Fibroblast of upper back skin (primary cell): ENCODE measurements at regions not wholly inside any gene's neighbourhood (a gene's known extent, or its start where the extent isn't known, plus 50 kb on each side); places are given as distances from the start of the nearest gene placed in this dataset.
"Not testable (repeated sequence)": the region's sequence is repeated elsewhere in the genome, so short reads cannot be mapped to it uniquely, and the experiment has no call there.

ENCODE experiments used
- DNase-seq: peaks from one replicate; pipeline ENCODE4 v3.0.0-alpha.2; 2013

GRCh38 chr3:182414586-182414985 lies 378.7 kb upstream of the ATP11B start:
- DNase-seq: peak; percentile 5

GRCh38 chr3:182420741-182421140 lies 372.6 kb upstream of the ATP11B start:
- DNase-seq: no peak

GRCh38 chr3:182424006-182424405 lies 369.3 kb upstream of the ATP11B start:
- no peak for DNase-seq

DNA sequence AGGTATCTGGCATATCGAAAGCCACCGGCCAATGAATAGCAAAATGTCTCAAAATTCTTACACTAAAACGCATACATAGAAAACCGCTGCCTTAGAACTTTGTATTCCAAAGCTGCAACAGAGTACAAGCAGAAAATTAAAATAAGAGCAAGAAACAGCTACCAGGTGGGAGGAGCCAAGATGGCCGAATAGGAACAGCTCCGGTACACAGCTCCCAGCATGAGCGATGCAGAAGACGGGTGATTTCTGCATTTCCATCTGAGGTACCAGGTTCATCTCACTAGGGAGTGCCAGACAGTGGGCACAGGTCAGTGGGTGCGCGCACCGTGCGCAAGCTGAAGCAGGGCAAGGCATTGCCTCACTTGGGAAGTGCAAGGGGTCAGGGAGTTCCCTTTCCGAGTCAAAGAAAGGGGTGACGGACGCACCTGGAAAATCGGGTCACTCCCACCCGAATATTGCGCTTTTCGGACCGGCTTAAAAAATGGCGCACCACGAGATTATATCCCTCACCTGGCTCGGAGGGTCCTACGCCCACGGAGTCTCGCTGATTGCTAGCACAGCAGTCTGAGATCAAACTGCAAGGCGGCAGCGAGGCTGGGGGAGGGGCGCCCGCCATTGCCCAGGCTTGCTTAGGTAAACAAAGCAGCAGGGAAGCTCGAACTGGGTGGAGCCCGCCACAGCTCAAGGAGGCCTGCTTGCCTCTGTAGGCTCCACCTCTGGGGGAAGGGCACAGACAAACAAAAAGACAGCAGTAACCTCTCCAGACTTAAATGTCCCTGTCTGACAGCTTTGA lies 367.2 kb upstream of the ATP11B start:
- not testable (repeated sequence) for DNase-seq

- DNase-seq: not testable (repeated sequence)
These were observed 361.3 kb upstream of the ATP11B start for GRCh38 chr3:182431972-182432371.

- DNase-seq: no peak
These were observed 357.4 kb upstream of the ATP11B start for GRCh38 chr3:182435860-182436259.

DNA sequence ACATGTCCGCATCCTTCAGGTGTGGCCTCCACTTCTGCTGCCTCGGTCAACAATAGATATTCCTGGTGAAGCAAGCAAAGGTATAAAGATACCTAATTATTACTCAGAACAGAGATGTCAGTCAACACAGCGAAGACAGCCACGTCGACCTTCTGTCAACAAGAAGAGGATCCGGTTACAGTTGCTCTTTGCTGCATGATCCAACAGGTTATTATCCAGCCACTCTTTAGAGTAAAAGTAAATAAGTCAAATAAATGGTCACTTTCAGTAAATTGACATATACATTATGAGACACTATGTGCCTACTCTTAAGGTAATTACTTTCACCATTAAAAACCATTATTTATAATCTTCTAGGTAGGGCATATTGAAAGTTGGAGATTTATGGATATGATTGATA lies 356.8 kb upstream of the ATP11B start:
- no peak for DNase-seq

DNA sequence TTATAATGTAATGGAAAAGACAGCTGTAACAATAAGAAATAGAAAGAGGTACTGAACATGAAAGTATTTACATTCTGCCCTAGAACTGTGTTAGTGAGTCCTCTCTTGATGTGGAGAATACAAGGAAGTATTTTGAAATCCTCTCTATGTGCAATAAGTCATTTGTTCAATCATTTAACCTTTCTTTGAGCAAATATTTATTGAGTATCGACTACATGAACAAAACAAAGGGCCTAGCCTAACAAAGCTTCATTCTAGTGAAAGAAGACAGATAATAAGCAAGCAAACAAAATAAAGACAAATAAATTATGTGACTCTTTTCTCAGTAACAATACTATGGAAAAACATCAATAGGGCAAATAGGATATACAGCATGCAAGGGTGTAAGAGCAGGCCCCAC lies 354.9 kb upstream of the ATP11B start:
- DNase-seq: no peak

DNA sequence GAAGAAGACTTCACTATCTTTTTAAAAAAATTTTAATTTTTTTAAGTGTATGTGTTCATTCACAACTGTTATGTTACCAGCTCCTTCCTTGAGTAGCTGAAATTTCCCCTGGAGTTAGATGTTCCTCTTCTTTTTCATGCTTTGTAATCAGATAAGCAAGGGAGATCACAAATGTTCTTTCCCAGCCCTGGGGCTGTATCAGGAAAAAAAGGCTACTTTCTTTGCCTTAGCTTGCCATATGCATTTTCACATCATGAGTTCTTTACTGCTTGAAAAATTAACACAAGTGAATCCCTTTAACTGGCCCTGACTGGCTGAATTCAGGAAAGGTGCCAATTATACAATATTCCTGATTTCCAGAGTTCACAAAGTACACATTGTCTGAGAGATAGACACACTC lies 353.2 kb upstream of the ATP11B start:
- no peak for DNase-seq

GRCh38 chr3:182445576-182445975 lies 347.7 kb upstream of the ATP11B start:
- no peak for DNase-seq

GRCh38 chr3:182450942-182451787 lies 342.1 kb upstream of the ATP11B start:
- no peak for DNase-seq

- DNase-seq: no peak
These were observed 341.4 kb upstream of the ATP11B start for GRCh38 chr3:182451871-182452270.

DNA sequence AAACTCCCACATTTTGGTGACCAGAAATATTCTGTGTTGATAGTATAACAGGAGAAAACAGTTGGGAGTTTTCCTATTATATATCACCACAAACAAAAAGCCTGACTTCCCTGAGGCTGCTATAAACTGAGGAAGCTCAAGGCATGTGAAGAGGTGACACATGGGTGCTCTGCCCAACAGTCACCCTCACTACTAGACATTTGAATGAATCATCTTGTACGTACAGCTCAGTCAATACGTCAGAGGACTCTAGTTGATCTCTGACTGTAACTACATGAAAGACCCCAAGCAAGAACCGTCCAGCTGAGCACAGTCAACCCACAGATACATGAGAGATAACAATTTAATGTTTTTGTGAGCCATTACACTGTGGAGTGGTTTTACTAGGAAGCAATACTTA lies 338.3 kb upstream of the ATP11B start:
- DNase-seq: no peak

DNA sequence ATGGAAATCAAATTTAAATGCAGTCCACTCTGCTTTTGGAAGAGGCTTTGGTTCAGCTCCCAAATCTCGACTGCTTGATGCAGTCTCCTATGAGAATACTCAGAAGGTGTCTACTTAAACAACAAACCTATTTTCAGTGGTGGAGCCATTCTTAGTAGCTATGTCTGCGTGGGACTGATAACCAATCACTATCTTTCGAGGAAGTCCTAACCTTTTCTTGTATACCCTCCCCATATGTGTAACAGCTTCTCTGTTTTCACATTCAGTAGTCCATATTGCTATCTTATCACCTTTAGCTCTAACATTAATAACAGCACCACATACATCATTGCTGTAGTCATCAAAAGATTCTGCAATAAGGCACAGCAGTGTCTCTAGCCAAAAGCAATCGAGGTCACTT lies 333.0 kb upstream of the ATP11B start:
- DNase-seq: no peak

GRCh38 chr3:182462152-182462551 lies 331.2 kb upstream of the ATP11B start:
- peak; percentile 10 for DNase-seq

DNA sequence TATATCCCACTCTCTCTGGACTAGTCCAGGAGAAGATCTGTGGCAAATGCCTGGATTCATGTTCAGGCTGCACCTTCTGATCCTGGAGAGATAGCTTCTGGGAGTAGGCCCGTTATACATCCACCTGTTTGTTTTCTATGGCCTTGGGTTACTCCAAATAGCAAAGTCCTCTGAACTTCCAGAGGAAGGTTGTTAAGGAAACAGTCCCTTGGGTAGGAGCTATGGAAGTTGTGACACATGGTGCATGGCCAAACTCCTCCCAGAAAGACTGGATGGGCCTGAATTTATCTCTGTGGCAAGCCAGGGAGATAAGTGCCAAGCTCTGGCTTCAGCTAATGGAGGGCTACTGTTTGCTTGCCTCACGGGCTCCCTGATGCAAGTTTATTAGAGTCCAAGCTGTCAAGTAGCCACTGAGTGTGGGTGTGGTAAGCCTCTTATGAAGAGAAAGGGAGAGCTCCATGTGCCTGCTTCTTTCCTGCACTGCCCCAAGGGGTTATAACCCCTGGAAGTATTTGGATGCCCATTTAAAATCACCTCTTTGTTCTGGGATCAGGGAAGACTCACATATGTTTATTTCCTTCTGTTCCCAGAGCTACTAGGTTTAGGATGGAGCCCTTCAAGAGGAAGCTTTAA lies 328.7 kb upstream of the ATP11B start:
- no peak for DNase-seq

DNA sequence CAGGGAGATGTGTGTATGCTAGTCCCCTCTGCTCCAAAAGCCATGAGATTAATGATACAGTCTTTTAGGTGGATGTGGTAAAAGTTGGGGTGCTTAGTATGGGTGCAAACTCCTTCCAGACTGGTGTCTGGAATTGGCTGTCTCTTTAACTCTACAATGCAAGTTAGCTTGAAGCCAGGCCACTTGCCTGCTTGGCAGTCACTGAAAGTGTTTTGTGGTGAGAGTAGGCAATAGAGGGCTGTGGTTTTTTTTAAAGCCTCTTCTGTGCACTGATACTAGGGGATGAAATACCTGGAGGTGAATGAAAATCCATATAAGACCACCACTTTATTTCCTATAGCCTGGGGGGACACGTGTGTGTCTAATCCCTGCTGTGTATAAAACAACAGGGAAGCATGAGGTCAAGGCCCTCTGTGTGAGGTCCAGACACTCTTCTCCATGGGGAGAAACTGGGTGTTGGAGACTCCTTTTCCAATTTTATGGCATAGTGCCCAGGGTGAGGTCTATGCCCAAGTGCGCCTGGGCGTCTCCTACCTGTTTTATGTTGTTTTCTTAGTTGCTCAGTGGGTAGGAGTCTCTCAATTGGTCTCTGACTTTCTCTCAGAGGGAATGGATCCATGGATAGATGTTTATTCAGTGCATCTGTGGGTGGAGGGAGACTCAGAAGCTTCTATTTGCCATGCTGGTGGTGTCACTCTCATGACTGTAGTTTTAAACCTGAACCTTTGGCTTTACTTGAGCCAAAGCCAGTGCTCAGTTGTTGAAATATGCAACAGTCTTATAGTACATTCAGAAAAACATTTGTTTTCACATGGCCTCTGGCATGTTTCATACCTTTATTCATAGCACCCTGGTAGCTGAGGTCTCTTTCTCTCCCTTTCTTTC lies 327.8 kb upstream of the ATP11B start:
- DNase-seq: no peak

DNA sequence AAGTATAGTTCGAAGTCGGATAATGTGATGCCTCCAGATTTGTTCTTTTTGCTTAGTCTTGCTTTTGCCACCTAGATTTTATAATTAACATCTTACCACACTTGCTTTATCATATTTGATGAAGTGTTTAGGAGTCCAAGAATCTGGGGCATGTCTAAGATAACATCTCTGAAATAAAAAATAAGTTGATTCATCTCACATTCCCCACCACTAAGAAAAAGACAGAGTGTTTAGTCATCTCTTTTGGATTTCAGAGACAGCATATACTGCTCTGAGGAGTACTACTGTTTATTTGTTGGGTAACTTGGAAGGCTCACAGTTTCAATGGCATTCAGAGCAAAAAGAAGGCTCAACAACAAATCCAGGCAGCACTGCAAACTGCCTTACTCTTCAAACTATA lies 324.2 kb upstream of the ATP11B start:
- DNase-seq: peak; percentile 45

DNA sequence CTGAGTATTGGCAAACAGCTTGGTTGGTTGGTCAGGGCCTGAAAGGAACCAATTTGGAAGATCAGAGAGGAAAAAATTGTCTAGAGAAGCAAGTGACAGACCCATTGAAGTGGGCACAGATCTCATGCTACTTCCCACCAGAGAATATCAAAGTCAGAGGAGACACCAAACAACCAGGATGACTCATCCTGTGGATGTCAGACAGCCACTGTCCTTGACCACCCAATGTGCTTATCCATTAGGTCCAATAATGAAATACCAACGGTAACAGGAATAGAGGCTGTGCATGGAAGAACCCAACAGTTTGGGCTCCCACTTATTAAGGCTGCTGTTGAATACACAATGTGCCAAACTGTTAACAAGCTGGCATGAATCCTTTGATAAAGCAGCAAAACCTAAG lies 323.1 kb upstream of the ATP11B start:
- no peak for DNase-seq

DNA sequence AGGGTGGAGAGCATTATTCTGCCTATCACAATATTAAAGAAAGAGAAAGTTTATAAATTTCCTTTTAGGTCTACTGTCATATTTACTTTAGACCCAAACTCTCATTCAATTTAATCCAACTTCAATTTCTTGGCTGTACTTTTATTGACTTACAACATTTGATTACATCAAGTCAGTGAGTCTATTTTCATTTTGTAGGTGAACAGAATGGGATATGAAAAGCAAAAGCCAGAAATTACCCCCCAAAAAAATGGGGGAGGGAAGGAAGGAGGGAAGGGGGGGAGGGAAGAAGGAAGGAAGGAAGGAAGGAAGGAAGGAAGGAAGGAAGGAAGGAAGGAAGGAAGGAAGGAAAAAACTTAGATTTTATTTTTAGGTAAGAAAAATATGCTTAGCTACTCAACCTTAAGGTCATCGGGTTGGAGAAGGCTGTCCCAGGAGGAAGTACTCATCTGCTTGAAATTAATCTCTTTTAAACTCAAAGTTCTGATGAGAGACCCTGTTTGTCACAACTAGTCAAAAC lies 320.1 kb upstream of the ATP11B start:
- DNase-seq: no peak

DNA sequence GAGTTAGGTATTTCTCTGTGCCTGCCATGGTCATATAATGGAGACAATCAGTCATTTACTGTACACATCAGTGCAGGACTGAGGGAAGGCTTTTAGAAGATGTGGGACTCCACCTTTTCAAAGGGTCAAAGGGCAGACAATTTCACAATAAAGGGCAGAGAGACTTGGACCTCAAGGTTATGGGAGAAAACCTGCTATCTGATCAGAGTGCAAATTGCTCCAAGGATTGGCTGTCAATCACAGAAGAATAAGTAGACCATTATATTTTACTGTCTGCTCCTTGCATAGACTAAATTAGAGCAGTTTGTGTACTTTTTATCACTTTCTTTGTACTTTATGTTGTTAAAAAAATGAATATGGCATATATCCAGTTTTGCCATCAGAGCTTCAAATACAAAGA lies 314.9 kb upstream of the ATP11B start:
- no peak for DNase-seq
